ENCODE measurements at regions not wholly inside any gene's neighbourhood (a gene's known extent, or its start where the extent isn't known, plus 50 kb on each side); places are given as distances from the start of the nearest gene placed in this dataset.
A peak's percentile ranks its signal among the peaks of the same experiment; 100 is the strongest.
"Not testable (repeated sequence)": the region's sequence is repeated elsewhere in the genome, so short reads cannot be mapped to it uniquely, and the experiment has no call there.

GRCh38 chrX:132302687-132303086 lies 83.4 kb upstream of the RAP2C start:
- H3K4me3 ChIP-seq (ENCODE audit: low read depth, low read length); DNase-seq (ENCODE audit: low read depth); in situ Hi-C loops (cut with HindIII; ENCODE audit: low sequenced_read_pairs): not testable (repeated sequence)

- H3K4me3 ChIP-seq (ENCODE audit: low read depth, low read length) = no peak overlapping the region
- no peak for TF ChIP-seq CTCF (IDR thresholded peaks at IDR 0.05; ENCODE audit: low read depth, low read length, missing control alignments)
- in situ Hi-C loops (cut with HindIII; ENCODE audit: low sequenced_read_pairs) = no loop called here
- no peak for DNase-seq (ENCODE audit: low read depth)
These were observed 75.7 kb upstream of the RAP2C start for GRCh38 chrX:132294776-132295495.

- in situ Hi-C loops (cut with HindIII; ENCODE audit: low sequenced_read_pairs) = no loop called here
- H3K4me3 ChIP-seq (ENCODE audit: low read depth, low read length) = no peak overlapping the region
- DNase-seq (ENCODE audit: low read depth) = no peak
- no peak for TF ChIP-seq CTCF (IDR thresholded peaks at IDR 0.05; ENCODE audit: low read depth, low read length, missing control alignments)
These were observed 74.9 kb upstream of the RAP2C start for GRCh38 chrX:132294192-132294591.

- TF ChIP-seq CTCF (IDR thresholded peaks at IDR 0.05; ENCODE audit: low read depth, low read length, missing control alignments) = peak; percentile 56
- no peak overlapping the region for H3K4me3 ChIP-seq (ENCODE audit: low read depth, low read length)
- in situ Hi-C loops (cut with HindIII; ENCODE audit: low sequenced_read_pairs) = no loop called here
- peak; percentile 29 for DNase-seq (ENCODE audit: low read depth)
These were observed 73.5 kb upstream of the RAP2C start for GRCh38 chrX:132292793-132293192.

GRCh38 chrX:132277953-132278614 lies 58.8 kb upstream of the RAP2C start:
- TF ChIP-seq CTCF (IDR thresholded peaks at IDR 0.05; ENCODE audit: low read depth, low read length, missing control alignments) = no peak
- no peak for DNase-seq (ENCODE audit: low read depth)
- in situ Hi-C loops (cut with HindIII; ENCODE audit: low sequenced_read_pairs) = no loop called here

GRCh38 chrX:132272826-132273225 lies 53.6 kb upstream of the RAP2C start:
- in situ Hi-C loops (cut with HindIII; ENCODE audit: low sequenced_read_pairs) = no loop called here
- no peak for DNase-seq (ENCODE audit: low read depth)
- no peak overlapping the region for H3K4me3 ChIP-seq (ENCODE audit: low read depth, low read length)
- TF ChIP-seq CTCF (IDR thresholded peaks at IDR 0.05; ENCODE audit: low read depth, low read length, missing control alignments) = no peak

More at GRCh38 chrX:132277953-132278614, 58.8 kb upstream of the RAP2C start:
- H3K4me3 ChIP-seq (ENCODE audit: low read depth, low read length) = no peak overlapping the region

- H3K4me3 ChIP-seq (ENCODE audit: low read depth, low read length) = no peak overlapping the region
- in situ Hi-C loops (cut with HindIII; ENCODE audit: low sequenced_read_pairs) = no loop called here
- no peak for TF ChIP-seq CTCF (IDR thresholded peaks at IDR 0.05; ENCODE audit: low read depth, low read length, missing control alignments)
- no peak for DNase-seq (ENCODE audit: low read depth)
These were observed 52.1 kb upstream of the RAP2C start for GRCh38 chrX:132271311-132271778.
